HCT116 (cell line): ENCODE measurements at regions not wholly inside any gene's neighbourhood (a gene's known extent, or its start where the extent isn't known, plus 50 kb on each side); places are given as distances from the start of the nearest gene placed in this dataset.

Experiments used
- ATAC-seq: fragments of 200-7000 bp; cut with Tn5 transposase; 2 replicates; pipeline ENCODE4 v1.9.1; 2020; ENCODE audit warnings: mild to moderate bottlenecking, moderate library complexity
- BruUV-seq: library from RNA; stranded (reverse); fragments of 400-500 nt; replicated peaks from 2 replicates; lab custom pipeline; 2021; lab: Mats Ljungman, UMichigan
- CTCF ChIA-PET: fragments of 300-600 bp; sonication (Branson Sonifier 250); formaldehyde crosslinking; loops from one replicate; lab custom pipeline; 2021; ENCODE audit warnings: antibody characterized with exemption; lab: Charles Lee
- POLR2A ChIA-PET: fragments of 300-600, 350-600 bp; sonication (Branson Sonifier 250); formaldehyde crosslinking; loops from one replicate; lab custom pipeline; 2021; ENCODE audit warnings: antibody characterized with exemption; lab: Charles Lee
- RAD21 ChIA-PET, 2 experiments: fragments of 300-600 bp; sonication (Branson Sonifier 250); formaldehyde crosslinking; loops; one replicate each; lab custom pipeline; 2023; ENCODE audit warnings: low total read pairs in 2 of 2; ENCODE audit not compliant: uncharacterized antibody in 2 of 2, unreplicated experiment in 2 of 2, low non-redundant PET in 1 of 2; lab: Charles Lee
- DNase-seq: peaks from one replicate; pipeline ENCODE4 v3.0.0-alpha.2; 2010; ENCODE audit warnings: low read depth, low spot score
- H2AFZ ChIP-seq: fragments of 200-600 bp; shearing (Covaris generic), sonication (generic); 2 replicates; pipeline ENCODE4 v1.6.1; 2017; ENCODE audit warnings: low read depth, mixed run types, mixed read lengths, antibody characterized with exemption, low read length; ENCODE audit not compliant: poor library complexity, severe bottlenecking
- H3K27ac ChIP-seq: 2 replicates; pipeline ENCODE4 v1.5.1; 2012; ENCODE audit warnings: low read depth, low read length
- H3K27me3 ChIP-seq: fragments of 200-600 bp; sonication (generic); 2 replicates; pipeline ENCODE4 v1.6.1; 2016; ENCODE audit warnings: mixed run types, low read length, mixed read lengths; ENCODE audit not compliant: insufficient read depth
- H3K36me3 ChIP-seq, 2 experiments: fragments of 200-500 bp in 1 of 2; fragments of 200-600 bp in 1 of 2; sonication (Bioruptor generic) in 1 of 2; sonication (generic) in 1 of 2; 2 replicates each; pipeline versions ENCODE4 v1.5.1 to v1.6.1; 2014 to 2016; ENCODE audit warnings: low read length in 2 of 2, inconsistent platforms in 1 of 2, mixed read lengths in 1 of 2, mixed run types in 1 of 2; ENCODE audit not compliant: insufficient read depth in 2 of 2, control insufficient read depth in 1 of 2
- H3K4me1 ChIP-seq, 2 experiments: fragments of 200-600 bp in 1 of 2; sonication (generic) in 1 of 2; 2 replicates each; pipeline versions ENCODE4 v1.5.1 to v1.6.1; 2012 to 2017; ENCODE audit warnings: low read length in 2 of 2, inconsistent platforms in 1 of 2, mild to moderate bottlenecking in 1 of 2, mixed read lengths in 1 of 2, mixed run types in 1 of 2, moderate library complexity in 1 of 2; ENCODE audit not compliant: insufficient read depth in 2 of 2, control insufficient read depth in 1 of 2
- H3K4me2 ChIP-seq: fragments of 200-600 bp; sonication (generic); 2 replicates; pipeline ENCODE4 v1.6.1; 2017; ENCODE audit warnings: mixed run types, low read length, mixed read lengths
- H3K4me3 ChIP-seq, 2 experiments: fragments of 200-600 bp in 1 of 2; sonication (generic) in 1 of 2; replicated peaks in 1 of 2; 2 replicates each; pipeline ENCODE4 v1.5.1; 2011 to 2016; ENCODE audit warnings: low read length in 2 of 2, control low read depth in 1 of 2, low read depth in 1 of 2, mild to moderate bottlenecking in 1 of 2, mixed read lengths in 1 of 2, mixed run types in 1 of 2
- H3K79me2 ChIP-seq: fragments of 200-600 bp; sonication (generic); 2 replicates; pipeline ENCODE4 v1.6.1; 2017; ENCODE audit warnings: mild to moderate bottlenecking, mixed run types, low read length, moderate library complexity, mixed read lengths; ENCODE audit not compliant: insufficient read depth
- H3K9ac ChIP-seq: fragments of 200-600 bp; sonication (generic); 2 replicates; pipeline ENCODE4 v1.6.1; 2016; ENCODE audit warnings: low read length, mixed read lengths
- H3K9me2 ChIP-seq: fragments of 200-600 bp; sonication (generic), shearing (Covaris generic); 2 replicates; pipeline ENCODE4 v1.6.1; 2017; ENCODE audit warnings: mixed run types, mild to moderate bottlenecking, moderate library complexity; ENCODE audit not compliant: insufficient read depth
- H3K9me3 ChIP-seq, 2 experiments: fragments of 200-500 bp in 1 of 2; fragments of 200-600 bp in 1 of 2; sonication (Bioruptor generic) in 1 of 2; sonication (generic) in 1 of 2; 2 replicates each; pipeline ENCODE4 v1.6.1; 2014 to 2017; ENCODE audit warnings: low read length in 2 of 2, mixed read lengths in 2 of 2, inconsistent platforms in 1 of 2, low read depth in 1 of 2, mild to moderate bottlenecking in 1 of 2, mixed run types in 1 of 2, moderate library complexity in 1 of 2; ENCODE audit not compliant: control insufficient read depth in 1 of 2, insufficient read depth in 1 of 2
- H4K20me1 ChIP-seq: fragments of 200-600 bp; sonication (generic), shearing (Covaris generic); 2 replicates; pipeline ENCODE4 v1.6.1; 2017; ENCODE audit warnings: mixed run types, mild to moderate bottlenecking, moderate library complexity; ENCODE audit not compliant: insufficient read depth
- CEBPB ChIP-seq: IDR thresholded peaks from 2 replicates; pipeline ENCODE4 v1.6.1; 2012; ENCODE audit warnings: low read depth
- EZH2 ChIP-seq: fragments of 200-600 bp; sonication (generic); IDR thresholded peaks from 2 replicates; pipeline ENCODE4 v1.6.1; 2017; ENCODE audit warnings: antibody characterized with exemption, mixed run types
- EZH2phosphoT487 ChIP-seq: fragments of 200-600 bp; IDR thresholded peaks from 2 replicates; pipeline ENCODE4 v1.6.1; 2018; ENCODE audit warnings: antibody characterized with exemption, borderline replicate concordance
- JUND ChIP-seq: IDR thresholded peaks from 2 replicates; pipeline ENCODE4 v1.6.1; 2012
- MAX ChIP-seq: IDR thresholded peaks from 2 replicates; pipeline ENCODE4 v1.6.1; 2012
- POLR2A ChIP-seq: IDR thresholded peaks from 2 replicates; pipeline ENCODE4 v1.7.0; 2011; ENCODE audit warnings: borderline replicate concordance; ENCODE audit not compliant: insufficient read depth, insufficient read length; ENCODE audit errors: extremely low read depth
- POLR2AphosphoS5 ChIP-seq: IDR thresholded peaks from 2 replicates; pipeline ENCODE4 v1.6.1; 2011; ENCODE audit warnings: mild to moderate bottlenecking, low read depth, low read length, moderate library complexity
- RAD21 ChIP-seq: IDR thresholded peaks from 2 replicates; pipeline ENCODE4 v1.6.1; 2012; ENCODE audit warnings: low read depth, mild to moderate bottlenecking
- SRF ChIP-seq: IDR thresholded peaks from 2 replicates; pipeline ENCODE4 v1.6.1; 2012; ENCODE audit warnings: low read depth
- YY1 ChIP-seq: IDR thresholded peaks from 2 replicates; pipeline ENCODE4 v1.6.1; 2011; ENCODE audit warnings: low read length, low read depth, moderate library complexity, mild to moderate bottlenecking; ENCODE audit not compliant: insufficient replicate concordance; ENCODE audit errors: extremely low read depth
- ZNF274 ChIP-seq: fragments of 200-500 bp; sonication (Bioruptor generic); IDR thresholded peaks from 2 replicates; pipeline ENCODE4 v1.6.1; 2014; ENCODE audit warnings: mild to moderate bottlenecking, low read depth, low read length, inconsistent platforms
- intact Hi-C: fragments of 100-400 bp; cut with micrococcal nuclease; formaldehyde crosslinking; loops from 2 replicates; pipeline ENCODE4 v1.10.0; 2022

GRCh38 chr10:69684020-69684980 lies 54.3 kb downstream of the FAM241B start:
- POLR2A ChIA-PET, result no interaction called here
- ATAC-seq, result no peak
- Histone ChIP-seq H3K9me3 (no peaks in the 10 kb centered on the region), H3K9me2 (no peaks in the 10 kb centered on the region), H2AFZ (no peak overlapping the region), H3K4me3 (no peak overlapping the region), H3K4me2 (no peak overlapping the region), H3K79me2 (no peaks in the 10 kb centered on the region), H3K9ac (no peak overlapping the region), H3K27ac (no peak overlapping the region), H3K4me1 (peaks cover 0 to 7% of the 10 kb centered on the region in 2 experiments; a peak in 2 of 4 replicates), H3K27me3 (peaks cover 27% of the 10 kb centered on the region), H4K20me1 (no peaks in the 10 kb centered on the region), H3K36me3 (no peaks in the 10 kb centered on the region)
- RAD21 ChIA-PET, result no interaction called here
- CTCF ChIA-PET, result interaction anchor here (1.3 kb wide), 1 partner anchor 12 kb away, joined by 4 read pairs; no protein-coding TSS in a partner anchor
- no peak for TF ChIP-seq MAX
- no peak for TF ChIP-seq EZH2phosphoT487
- TF ChIP-seq EZH2, result no peak
- TF ChIP-seq JUND, result no peak
- BruUV-seq, result no TSS peak
- intact Hi-C loops, result no loop called here
- DNase-seq, result no peak

DNA sequence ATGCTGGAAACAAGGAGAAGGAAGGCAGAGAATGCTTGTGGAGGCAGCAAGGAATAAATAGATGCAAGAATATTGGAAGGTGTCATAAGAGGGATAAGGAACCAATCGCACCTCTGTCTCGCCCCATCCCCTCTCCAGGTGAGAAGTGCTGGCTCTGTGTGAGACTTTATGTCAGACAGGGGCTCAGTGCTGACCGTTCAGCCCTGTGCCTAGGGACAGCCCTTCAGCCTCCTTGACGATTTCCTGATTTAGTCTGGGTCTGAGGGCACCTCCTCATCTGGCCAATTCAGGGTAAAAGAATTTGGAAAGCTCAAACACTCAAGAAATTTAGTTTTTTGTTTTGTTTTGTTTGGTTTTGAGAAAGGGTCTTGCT lies 54.9 kb downstream of the FAM241B start:
- no TSS peak for BruUV-seq
- Histone ChIP-seq H3K9me3 (no peaks in the 10 kb centered on the region), H3K79me2 (no peaks in the 10 kb centered on the region), H3K9me2 (no peaks in the 10 kb centered on the region), H3K27ac (no peak overlapping the region), H3K4me1 (peaks cover 0 to 7% of the 10 kb centered on the region in 2 experiments; a peak in 2 of 4 replicates), H3K4me2 (no peak overlapping the region), H4K20me1 (no peaks in the 10 kb centered on the region), H2AFZ (no peak overlapping the region), H3K9ac (no peak overlapping the region), H3K27me3 (peaks cover 21% of the 10 kb centered on the region), H3K4me3 (no peak overlapping the region), H3K36me3 (no peaks in the 10 kb centered on the region)
- ChIA-PET POLR2A (no interaction called here), RAD21 (no interaction called here), CTCF (interaction anchor here (1.3 kb wide), 1 partner anchor 11 kb away, joined by 4 read pairs; no protein-coding TSS in a partner anchor)
- no peak for ATAC-seq
- no peak for DNase-seq
- no peak for TF ChIP-seq CEBPB
- no peak for TF ChIP-seq YY1
- no peak for TF ChIP-seq EZH2
- TF ChIP-seq JUND, result no peak
- no peak for TF ChIP-seq POLR2A
- TF ChIP-seq ZNF274, result no peak
- no peak for TF ChIP-seq POLR2AphosphoS5
- TF ChIP-seq SRF, result no peak
- no peak for TF ChIP-seq RAD21
- intact Hi-C loops, result no loop called here
